ENCODE measurements at regions not wholly inside any gene's neighbourhood (a gene's known extent, or its start where the extent isn't known, plus 50 kb on each side); places are given as distances from the start of the nearest gene placed in this dataset.

- TF ChIP-seq, protein P1, sequence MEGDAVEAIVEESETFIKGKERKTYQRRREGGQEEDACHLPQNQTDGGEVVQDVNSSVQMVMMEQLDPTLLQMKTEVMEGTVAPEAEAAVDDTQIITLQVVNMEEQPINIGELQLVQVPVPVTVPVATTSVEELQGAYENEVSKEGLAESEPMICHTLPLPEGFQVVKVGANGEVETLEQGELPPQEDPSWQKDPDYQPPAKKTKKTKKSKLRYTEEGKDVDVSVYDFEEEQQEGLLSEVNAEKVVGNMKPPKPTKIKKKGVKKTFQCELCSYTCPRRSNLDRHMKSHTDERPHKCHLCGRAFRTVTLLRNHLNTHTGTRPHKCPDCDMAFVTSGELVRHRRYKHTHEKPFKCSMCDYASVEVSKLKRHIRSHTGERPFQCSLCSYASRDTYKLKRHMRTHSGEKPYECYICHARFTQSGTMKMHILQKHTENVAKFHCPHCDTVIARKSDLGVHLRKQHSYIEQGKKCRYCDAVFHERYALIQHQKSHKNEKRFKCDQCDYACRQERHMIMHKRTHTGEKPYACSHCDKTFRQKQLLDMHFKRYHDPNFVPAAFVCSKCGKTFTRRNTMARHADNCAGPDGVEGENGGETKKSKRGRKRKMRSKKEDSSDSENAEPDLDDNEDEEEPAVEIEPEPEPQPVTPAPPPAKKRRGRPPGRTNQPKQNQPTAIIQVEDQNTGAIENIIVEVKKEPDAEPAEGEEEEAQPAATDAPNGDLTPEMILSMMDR (IDR thresholded peaks at IDR 0.05): no peak
- TF ChIP-seq POLR2A (IDR thresholded peaks at IDR 0.05): no peak
These were observed 432.3 kb downstream of the PID1 start for GRCh38 chr2:228838819-228839218.
